ENCODE measurements at regions not wholly inside any gene's neighbourhood (a gene's known extent, or its start where the extent isn't known, plus 50 kb on each side); places are given as distances from the start of the nearest gene placed in this dataset.

- no peak for DNase-seq (ENCODE audit: low spot score)
These were observed 56.1 kb downstream of the BTG1 start for GRCh38 chr12:92089559-92089958.

DNA sequence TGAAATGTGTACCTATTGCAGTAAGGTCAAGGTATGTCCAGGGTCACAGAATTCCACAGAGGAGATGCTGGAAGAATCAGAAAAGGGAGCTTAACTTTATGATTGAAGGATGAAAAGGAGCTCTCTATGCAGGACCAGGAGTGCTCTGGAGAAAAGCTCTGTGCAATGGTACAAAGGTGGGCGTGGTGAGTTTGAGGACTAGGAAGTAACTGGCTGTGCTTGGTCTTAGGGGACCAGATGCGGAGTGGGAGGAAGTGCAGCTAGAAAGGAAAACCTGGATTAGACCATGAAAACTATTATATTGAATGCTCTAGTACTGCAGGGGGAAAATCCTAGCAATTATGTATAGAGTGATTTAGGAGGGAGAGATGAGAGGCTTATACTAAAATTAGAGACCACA is 56.8 kb downstream of the BTG1 start:
- no peak for DNase-seq (ENCODE audit: low spot score)

DNA sequence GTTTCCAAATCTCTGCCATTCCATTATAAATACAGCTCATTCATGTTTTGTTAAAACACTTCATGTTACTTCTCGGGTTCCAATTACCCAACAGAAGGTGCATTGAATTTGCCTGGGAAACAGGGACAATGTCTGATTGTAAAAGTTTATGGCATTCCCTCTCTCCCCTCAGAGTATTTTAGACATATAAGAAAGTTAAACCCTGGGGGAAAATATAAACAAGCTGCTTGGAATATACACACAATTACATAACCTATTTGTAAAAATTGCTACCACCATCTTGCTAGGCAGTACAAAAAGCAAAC is 60.0 kb downstream of the BTG1 start:
- no peak for DNase-seq (ENCODE audit: low spot score)

DNA sequence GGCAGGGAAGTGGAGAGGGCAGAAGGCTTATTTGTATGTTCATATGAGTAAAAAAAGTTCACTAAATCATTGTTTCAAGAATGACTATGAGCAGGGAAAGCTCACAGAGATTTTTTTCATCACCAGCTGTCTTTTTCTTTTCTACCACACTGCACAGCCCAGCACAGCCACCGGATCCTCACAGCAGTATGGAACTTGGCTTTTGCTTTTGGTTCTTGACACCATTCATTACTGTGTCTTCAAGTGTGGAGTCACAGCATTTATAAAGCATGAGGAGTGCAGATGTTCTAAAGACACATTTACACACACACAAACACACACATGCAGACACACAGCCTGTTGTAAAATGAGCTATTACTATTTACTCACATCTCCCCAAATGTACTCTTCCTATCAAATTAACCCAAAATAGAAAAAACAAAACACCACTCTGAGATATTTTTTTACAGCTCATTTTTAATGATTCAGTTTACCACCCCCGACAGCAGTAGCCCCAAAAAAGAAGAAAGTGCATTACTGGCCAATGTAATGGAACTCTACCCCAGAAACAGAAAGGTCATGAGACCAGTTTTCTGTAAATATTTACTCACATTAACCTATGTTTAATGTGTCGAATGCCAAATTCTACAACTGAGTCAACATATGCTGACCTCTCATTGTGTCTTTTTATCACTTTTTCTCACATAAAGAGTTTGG is 60.5 kb downstream of the BTG1 start:
- DNase-seq (ENCODE audit: low spot score), result no peak

- no peak for DNase-seq (ENCODE audit: low spot score)
These were observed 64.7 kb downstream of the BTG1 start for GRCh38 chr12:92080911-92081285.

GRCh38 chr12:92079054-92079385 is 66.6 kb downstream of the BTG1 start:
- no peak for DNase-seq (ENCODE audit: low spot score)

- DNase-seq (ENCODE audit: low spot score), result no peak
These were observed 67.2 kb downstream of the BTG1 start for GRCh38 chr12:92078167-92079053.

DNA sequence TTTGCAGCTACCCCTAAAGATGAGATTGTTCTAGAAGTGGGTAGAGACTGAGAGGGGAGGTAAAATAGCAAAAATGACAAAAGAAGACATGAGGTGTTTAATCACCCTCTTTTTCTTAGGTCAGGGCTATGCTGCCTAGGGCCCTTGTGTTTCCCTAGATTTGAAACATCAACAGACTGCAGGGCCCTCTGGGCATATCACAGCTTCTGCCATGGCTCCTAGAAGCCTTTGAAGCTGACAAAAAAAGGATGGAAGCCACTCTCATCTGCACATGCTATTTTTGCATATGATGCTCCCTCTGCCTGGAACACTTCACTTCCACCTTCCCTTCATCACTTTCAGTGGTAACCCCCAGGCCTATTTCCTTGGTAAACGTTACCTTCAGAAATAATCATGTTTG is 68.1 kb downstream of the BTG1 start:
- DNase-seq (ENCODE audit: low spot score), result no peak

- no peak for DNase-seq (ENCODE audit: low spot score)
These were observed 69.5 kb downstream of the BTG1 start for GRCh38 chr12:92076101-92076500.

- no peak for DNase-seq (ENCODE audit: low spot score)
These were observed 70.2 kb downstream of the BTG1 start for GRCh38 chr12:92075425-92075914.

DNA sequence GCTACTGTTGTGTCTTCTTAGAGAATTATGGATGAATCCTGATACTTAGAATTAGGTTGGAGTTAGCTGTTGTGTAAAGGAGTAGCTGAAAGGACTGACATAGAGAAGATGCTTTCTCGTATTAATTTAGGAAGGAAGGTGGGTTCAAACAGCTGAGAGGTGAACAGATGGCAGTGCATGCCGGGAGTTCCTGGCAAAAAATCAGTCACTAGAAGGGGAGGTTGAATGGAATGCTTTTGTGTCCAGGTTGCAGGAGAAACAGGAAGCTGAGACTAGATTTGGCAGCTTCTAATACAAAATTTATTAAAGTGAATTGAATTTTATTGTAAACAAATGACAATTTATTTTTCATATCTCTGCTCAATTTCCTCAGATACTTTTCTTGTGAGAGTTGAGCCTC is 70.8 kb downstream of the BTG1 start:
- DNase-seq (ENCODE audit: low spot score), result no peak

- DNase-seq (ENCODE audit: low spot score), result no peak
These were observed 72.6 kb downstream of the BTG1 start for GRCh38 chr12:92073094-92073493.

- no peak for DNase-seq (ENCODE audit: low spot score)
These were observed 73.5 kb downstream of the BTG1 start for GRCh38 chr12:92072112-92072511.

- DNase-seq (ENCODE audit: low spot score), result no peak
These were observed 74.7 kb downstream of the BTG1 start for GRCh38 chr12:92070864-92071445.

- DNase-seq (ENCODE audit: low spot score), result no peak
These were observed 75.4 kb downstream of the BTG1 start for GRCh38 chr12:92070054-92070863.

- no peak for DNase-seq (ENCODE audit: low spot score)
These were observed 77.2 kb downstream of the BTG1 start for GRCh38 chr12:92068459-92068858.

DNA sequence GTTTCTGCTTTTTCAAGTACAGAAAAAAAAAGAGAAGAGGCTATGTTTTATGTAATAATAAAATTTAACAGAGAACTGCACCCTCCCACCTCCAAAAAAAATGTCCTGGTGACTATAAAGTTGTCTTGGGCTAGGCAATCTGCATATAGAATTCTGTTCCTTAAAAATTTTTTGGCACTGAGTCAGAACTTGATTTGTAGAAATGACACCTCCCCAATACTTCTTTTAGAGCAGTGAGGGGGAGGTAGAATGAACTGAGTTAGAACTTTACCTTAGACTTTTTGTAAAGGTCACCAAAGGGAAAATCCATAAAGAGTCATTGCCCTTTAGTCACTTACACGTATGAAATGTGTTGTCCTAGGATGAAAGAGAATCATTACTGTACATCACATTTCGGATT is 80.0 kb downstream of the BTG1 start:
- DNase-seq (ENCODE audit: low spot score), result peak; percentile 65

- peak; percentile 54 for DNase-seq (ENCODE audit: low spot score)
These were observed 80.6 kb downstream of the BTG1 start for GRCh38 chr12:92065018-92065499.

GRCh38 chr12:92064422-92064821 is 81.2 kb downstream of the BTG1 start:
- DNase-seq (ENCODE audit: low spot score), result no peak

GRCh38 chr12:92063641-92064040 is 82.0 kb downstream of the BTG1 start:
- DNase-seq (ENCODE audit: low spot score), result no peak

- no peak for DNase-seq (ENCODE audit: low spot score)
These were observed 82.8 kb downstream of the BTG1 start for GRCh38 chr12:92062539-92063493.

All from putamen (tissue), 1 donor.